H9 (cell line): ENCODE measurements at regions not wholly inside any gene's neighbourhood (a gene's known extent, or its start where the extent isn't known, plus 50 kb on each side); places are given as distances from the start of the nearest gene placed in this dataset.

ENCODE experiments used
- DNase-seq: peaks from one replicate; pipeline ENCODE4 v3.0.0-alpha.2; 2017
- H2AFZ ChIP-seq: one replicate; pipeline ENCODE4 v1.6.1; 2013; ENCODE audit warnings: mild to moderate bottlenecking, low read length, control low read depth, moderate library complexity
- H2AK5ac ChIP-seq: 2 replicates; pipeline ENCODE4 v1.6.1; 2013; ENCODE audit warnings: low read length, control low read depth, mixed read lengths; ENCODE audit not compliant: insufficient read length
- H2BK120ac ChIP-seq: one replicate; pipeline ENCODE4 v1.6.1; 2013; ENCODE audit warnings: low read depth, mild to moderate bottlenecking, low read length, control low read depth, inconsistent platforms; ENCODE audit not compliant: poor library complexity, severe bottlenecking
- H2BK12ac ChIP-seq: 2 replicates; pipeline ENCODE4 v1.6.1; 2013; ENCODE audit warnings: low read length, control low read depth, mixed read lengths, low read depth; ENCODE audit not compliant: insufficient read length
- H2BK15ac ChIP-seq: 2 replicates; pipeline ENCODE4 v1.6.1; 2013; ENCODE audit warnings: low read depth, low read length, control low read depth
- H2BK20ac ChIP-seq: one replicate; pipeline ENCODE4 v1.6.1; 2013; ENCODE audit warnings: low read depth, mild to moderate bottlenecking, low read length, control low read depth, inconsistent platforms; ENCODE audit not compliant: poor library complexity, severe bottlenecking
- H2BK5ac ChIP-seq: 2 replicates; pipeline ENCODE4 v1.6.1; 2013; ENCODE audit warnings: low read length, control low read depth, mixed read lengths; ENCODE audit not compliant: insufficient read length
- H3K14ac ChIP-seq: 2 replicates; pipeline ENCODE4 v1.6.1; 2013; ENCODE audit warnings: low read length, control low read depth; ENCODE audit not compliant: insufficient read depth
- H3K18ac ChIP-seq: 2 replicates; pipeline ENCODE4 v1.6.1; 2013; ENCODE audit warnings: low read depth, mild to moderate bottlenecking, mixed read lengths, low read length, control low read depth; ENCODE audit not compliant: insufficient read length
- H3K23ac ChIP-seq: 2 replicates; pipeline ENCODE4 v1.6.1; 2013; ENCODE audit warnings: low read length, control low read depth, mixed read lengths, low read depth; ENCODE audit not compliant: insufficient read length
- H3K23me2 ChIP-seq: 2 replicates; pipeline ENCODE4 v1.6.1; 2013; ENCODE audit warnings: low read depth, mild to moderate bottlenecking, mixed read lengths, low read length, control low read depth; ENCODE audit not compliant: insufficient read length, poor library complexity, severe bottlenecking
- H3K27ac ChIP-seq: 2 replicates; pipeline ENCODE4 v1.5.1; 2013; ENCODE audit warnings: low read length, control low read depth, mixed read lengths, low read depth; ENCODE audit not compliant: insufficient read length
- H3K27me3 ChIP-seq: 2 replicates; pipeline ENCODE4 v1.6.1; 2013; ENCODE audit warnings: low read length, control low read depth, inconsistent platforms; ENCODE audit not compliant: insufficient read depth
- H3K4ac ChIP-seq: 2 replicates; pipeline ENCODE4 v1.6.1; 2013; ENCODE audit warnings: low read depth, mild to moderate bottlenecking, control low read depth, inconsistent platforms, low read length, moderate library complexity
- H3K4me1 ChIP-seq: 2 replicates; pipeline ENCODE4 v1.6.1; 2013; ENCODE audit warnings: low read length, control low read depth, inconsistent platforms; ENCODE audit not compliant: insufficient read depth
- H3K4me2 ChIP-seq: 2 replicates; pipeline ENCODE4 v1.6.1; 2013; ENCODE audit warnings: low read length, control low read depth, mixed read lengths; ENCODE audit not compliant: insufficient read length, insufficient read depth
- H3K56ac ChIP-seq: 2 replicates; pipeline ENCODE4 v1.6.1; 2013; ENCODE audit warnings: low read depth, mild to moderate bottlenecking, mixed read lengths, low read length, control low read depth; ENCODE audit not compliant: insufficient read length
- H3K79me1 ChIP-seq: 2 replicates; pipeline ENCODE4 v1.6.1; 2013; ENCODE audit warnings: low read depth, mild to moderate bottlenecking, moderate library complexity, low read length, control low read depth, inconsistent platforms; ENCODE audit not compliant: insufficient read depth, poor library complexity, severe bottlenecking
- H3K79me2 ChIP-seq: 2 replicates; pipeline ENCODE4 v1.6.1; 2013; ENCODE audit warnings: low read length, control low read depth, inconsistent platforms; ENCODE audit not compliant: insufficient read depth
- H3K9ac ChIP-seq: 2 replicates; pipeline ENCODE4 v1.6.1; 2013; ENCODE audit warnings: low read length, control low read depth, mixed read lengths; ENCODE audit not compliant: insufficient read length; ENCODE audit errors: extremely low read depth
- H3K9me3 ChIP-seq: one replicate; pipeline ENCODE4 v1.6.1; 2013; ENCODE audit warnings: low read depth, low read length, inconsistent platforms; ENCODE audit not compliant: control insufficient read depth
- H3T11ph ChIP-seq: one replicate; pipeline ENCODE4 v1.6.1; 2013; ENCODE audit warnings: mild to moderate bottlenecking, low read length, control low read depth, inconsistent platforms
- H4K20me1 ChIP-seq: one replicate; pipeline ENCODE4 v1.6.1; 2013; ENCODE audit not compliant: control insufficient read depth, insufficient read length, insufficient read depth
- H4K5ac ChIP-seq: 2 replicates; pipeline ENCODE4 v1.6.1; 2013; ENCODE audit warnings: low read depth, mild to moderate bottlenecking, mixed read lengths, low read length, control low read depth; ENCODE audit not compliant: insufficient read length
- H4K8ac ChIP-seq: replicated peaks from 2 replicates; pipeline ENCODE4 v1.6.1; 2013; ENCODE audit warnings: low read length, control low read depth, mixed read lengths, low read depth; ENCODE audit not compliant: insufficient read length
- H4K91ac ChIP-seq: 2 replicates; pipeline ENCODE4 v1.6.1; 2013; ENCODE audit warnings: low read depth, mild to moderate bottlenecking, moderate library complexity, mixed read lengths, low read length, control low read depth; ENCODE audit not compliant: insufficient read length
- H3K27ac Mint-ChIP-seq, 3 experiments: 2 replicates in 2 of 3; 3 replicates in 1 of 3; pipeline ENCODE4 v1.8.0; 2020 to 2021; ENCODE audit warnings: mixed read lengths in 3 of 3, mild to moderate bottlenecking in 1 of 3, moderate library complexity in 1 of 3
- H3K27me3 Mint-ChIP-seq: 2 replicates; pipeline ENCODE4 v1.8.0; 2021; ENCODE audit warnings: low read depth, mild to moderate bottlenecking, moderate library complexity, mixed read lengths
- H3K36me3 Mint-ChIP-seq, 3 experiments: 2 replicates in 2 of 3; 3 replicates in 1 of 3; pipeline ENCODE4 v1.8.0; 2020 to 2021; ENCODE audit warnings: low read depth in 3 of 3, mixed read lengths in 3 of 3; ENCODE audit not compliant: insufficient read depth in 1 of 3
- H3K4me1 Mint-ChIP-seq, 2 experiments: 2 replicates each; pipeline ENCODE4 v1.8.0; 2020; ENCODE audit warnings: mixed read lengths in 2 of 2
- H3K4me3 Mint-ChIP-seq, 2 experiments: 2 replicates in 1 of 2; 3 replicates in 1 of 2; pipeline ENCODE4 v1.8.0; 2020 to 2021; ENCODE audit warnings: mild to moderate bottlenecking in 2 of 2, mixed read lengths in 2 of 2, moderate library complexity in 1 of 2
- H3K9me3 Mint-ChIP-seq, 2 experiments: 2 replicates in 1 of 2; 3 replicates in 1 of 2; pipeline ENCODE4 v1.8.0; 2020; ENCODE audit warnings: mild to moderate bottlenecking in 2 of 2, mixed read lengths in 2 of 2, moderate library complexity in 1 of 2
- WGBS: extraction: QIAGEN DNeasy Blood & Tissue Kit; methylation state at CpG from one replicate; pipeline ENCODE4 v1.1.7; 2013; ENCODE audit warnings: missing lambda C conversion rate, low lambda C conversion rate, mixed read lengths; ENCODE audit not compliant: insufficient read length; ENCODE audit errors: extremely low coverage; 5-methylcytosine and 5-hydroxymethylcytosine counted together
- TF ChIP-seq, protein P1 (sequence below): fragments of 200-600 bp; sonication (generic); conservative IDR thresholded peaks from 3 replicates; pipeline ENCODE4 v1.8.0; 2021; ENCODE audit warnings: antibody characterized with exemption, mild to moderate bottlenecking

DNA sequence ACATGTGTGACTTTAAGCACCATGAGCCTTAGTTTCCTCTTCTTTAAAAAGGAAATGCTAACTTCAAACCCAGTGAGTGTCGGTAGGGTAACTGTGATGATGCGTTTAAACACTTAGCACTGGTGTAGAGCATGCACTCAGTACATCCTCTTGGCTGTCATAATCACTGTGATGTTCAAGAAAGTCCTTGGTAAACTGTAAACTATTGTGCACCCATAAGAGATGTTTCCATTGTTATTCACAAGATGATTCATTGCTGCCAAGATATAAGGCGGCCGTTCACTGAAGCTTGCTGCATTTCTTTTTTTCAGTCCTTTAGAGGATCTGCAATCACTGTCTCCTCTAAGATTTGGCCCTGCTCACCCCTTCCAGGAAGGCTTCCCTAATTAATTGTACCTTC is 61.8 kb upstream of the DAB1 start:
- no peak overlapping the region for H3K27ac ChIP-seq
- no peak for DNase-seq
- no peak overlapping the region for H4K91ac ChIP-seq
- H2BK5ac ChIP-seq = no peak overlapping the region
- TF ChIP-seq, protein P1, sequence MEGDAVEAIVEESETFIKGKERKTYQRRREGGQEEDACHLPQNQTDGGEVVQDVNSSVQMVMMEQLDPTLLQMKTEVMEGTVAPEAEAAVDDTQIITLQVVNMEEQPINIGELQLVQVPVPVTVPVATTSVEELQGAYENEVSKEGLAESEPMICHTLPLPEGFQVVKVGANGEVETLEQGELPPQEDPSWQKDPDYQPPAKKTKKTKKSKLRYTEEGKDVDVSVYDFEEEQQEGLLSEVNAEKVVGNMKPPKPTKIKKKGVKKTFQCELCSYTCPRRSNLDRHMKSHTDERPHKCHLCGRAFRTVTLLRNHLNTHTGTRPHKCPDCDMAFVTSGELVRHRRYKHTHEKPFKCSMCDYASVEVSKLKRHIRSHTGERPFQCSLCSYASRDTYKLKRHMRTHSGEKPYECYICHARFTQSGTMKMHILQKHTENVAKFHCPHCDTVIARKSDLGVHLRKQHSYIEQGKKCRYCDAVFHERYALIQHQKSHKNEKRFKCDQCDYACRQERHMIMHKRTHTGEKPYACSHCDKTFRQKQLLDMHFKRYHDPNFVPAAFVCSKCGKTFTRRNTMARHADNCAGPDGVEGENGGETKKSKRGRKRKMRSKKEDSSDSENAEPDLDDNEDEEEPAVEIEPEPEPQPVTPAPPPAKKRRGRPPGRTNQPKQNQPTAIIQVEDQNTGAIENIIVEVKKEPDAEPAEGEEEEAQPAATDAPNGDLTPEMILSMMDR = no peak
- H3K4ac ChIP-seq = no peak overlapping the region
- no CpG with 5 or more reads among the region's 4 CpGs for WGBS
- no peak overlapping the region for H3K14ac ChIP-seq
- no peak overlapping the region for H2AK5ac ChIP-seq
- H2BK12ac ChIP-seq = no peak overlapping the region
- Mint-ChIP-seq H3K9me3 (no peaks in the 10 kb centered on the region), H3K27me3 (no peaks in the 10 kb centered on the region), H3K36me3 (no peaks in the 10 kb centered on the region), H3K4me3 (no peak overlapping the region), H3K27ac (no peak overlapping the region), H3K4me1 (peaks cover 4 to 7% of the 10 kb centered on the region in 2 experiments; a peak in 3 of 4 replicates)
- no peak overlapping the region for H2BK15ac ChIP-seq
- H3K4me2 ChIP-seq = no peak overlapping the region
- H3T11ph ChIP-seq = no peak overlapping the region
- H3K56ac ChIP-seq = no peak overlapping the region
- no peaks in the 10 kb centered on the region for H3K4me1 ChIP-seq
- no peak overlapping the region for H3K9ac ChIP-seq
- no peak overlapping the region for H3K23ac ChIP-seq
- no peak overlapping the region for H2BK20ac ChIP-seq
- no peak overlapping the region for H3K18ac ChIP-seq
- H3K79me2 ChIP-seq = no peaks in the 10 kb centered on the region
- H4K5ac ChIP-seq = no peak overlapping the region
- no peak overlapping the region for H2BK120ac ChIP-seq
- no peak overlapping the region for H2AFZ ChIP-seq
- no peak overlapping the region for H4K8ac ChIP-seq
- H3K27me3 ChIP-seq = no peaks in the 10 kb centered on the region
- H3K79me1 ChIP-seq = no peaks in the 10 kb centered on the region
- H3K9me3 ChIP-seq = no peaks in the 10 kb centered on the region
- H4K20me1 ChIP-seq = no peaks in the 10 kb centered on the region
- no peaks in the 10 kb centered on the region for H3K23me2 ChIP-seq
